ENCODE measurements at regions not wholly inside any gene's neighbourhood (a gene's known extent, or its start where the extent isn't known, plus 50 kb on each side); places are given as distances from the start of the nearest gene placed in this dataset.

DNA sequence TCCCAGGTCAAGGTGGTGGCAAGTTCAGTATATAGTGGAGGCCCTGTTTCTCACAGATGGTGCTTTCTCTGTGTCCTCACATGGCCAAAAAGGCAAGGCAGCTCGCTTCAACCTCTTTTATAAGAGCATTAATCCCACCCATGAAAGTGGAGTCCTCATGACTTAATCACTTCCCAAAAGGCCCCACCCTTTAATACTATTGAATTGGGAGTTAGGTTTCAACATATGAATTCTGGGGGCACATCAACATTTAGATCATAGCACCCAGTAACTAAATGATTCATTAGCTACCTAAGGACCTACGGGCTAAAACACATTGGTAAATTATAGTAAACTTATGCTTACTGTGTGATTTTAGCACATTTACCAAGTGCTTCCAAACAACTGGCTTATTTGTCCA lies 317.9 kb downstream of the LTN1 start:
- no peak for ATAC-seq
- no peaks in the 10 kb centered on the region for H3K27me3 Mint-ChIP-seq (ENCODE audit: insufficient read depth, low read depth, poor library complexity)

More for the DNA sequence above, 317.9 kb downstream of the LTN1 start:
- DNase-seq (ENCODE audit: low spot score), result no peak
- Histone ChIP-seq H3K27ac (ENCODE audit: low read depth) (no peak overlapping the region), H3K79me2 (replicated peaks; ENCODE audit: insufficient read depth) (no peaks in the 10 kb centered on the region), H2AFZ (no peak overlapping the region), H3F3A (replicated peaks; ENCODE audit: low read depth) (no peaks in the 10 kb centered on the region), H3K4me1 (ENCODE audit: insufficient read depth) (no peaks in the 10 kb centered on the region), H3K9me2 (ENCODE audit: insufficient read depth) (peaks cover 3% of the 10 kb centered on the region; the same call in 1 of the 2 replicates), H3K4me3 (no peak overlapping the region), H3K4me2 (no peak overlapping the region), H3K36me3 (ENCODE audit: insufficient read depth) (no peaks in the 10 kb centered on the region), H4K20me1 (replicated peaks; ENCODE audit: insufficient read depth) (no peaks in the 10 kb centered on the region), H3K27me3 (ENCODE audit: insufficient read depth) (no peaks in the 10 kb centered on the region)
- TF ChIP-seq STAT1 (IDR thresholded peaks at IDR 0.05; ENCODE audit: unreplicated experiment), result no peak
- TF ChIP-seq, protein P1, sequence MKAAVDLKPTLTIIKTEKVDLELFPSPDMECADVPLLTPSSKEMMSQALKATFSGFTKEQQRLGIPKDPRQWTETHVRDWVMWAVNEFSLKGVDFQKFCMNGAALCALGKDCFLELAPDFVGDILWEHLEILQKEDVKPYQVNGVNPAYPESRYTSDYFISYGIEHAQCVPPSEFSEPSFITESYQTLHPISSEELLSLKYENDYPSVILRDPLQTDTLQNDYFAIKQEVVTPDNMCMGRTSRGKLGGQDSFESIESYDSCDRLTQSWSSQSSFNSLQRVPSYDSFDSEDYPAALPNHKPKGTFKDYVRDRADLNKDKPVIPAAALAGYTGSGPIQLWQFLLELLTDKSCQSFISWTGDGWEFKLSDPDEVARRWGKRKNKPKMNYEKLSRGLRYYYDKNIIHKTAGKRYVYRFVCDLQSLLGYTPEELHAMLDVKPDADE (IDR thresholded peaks at IDR 0.05), result no peak
- TF ChIP-seq, protein P2, sequence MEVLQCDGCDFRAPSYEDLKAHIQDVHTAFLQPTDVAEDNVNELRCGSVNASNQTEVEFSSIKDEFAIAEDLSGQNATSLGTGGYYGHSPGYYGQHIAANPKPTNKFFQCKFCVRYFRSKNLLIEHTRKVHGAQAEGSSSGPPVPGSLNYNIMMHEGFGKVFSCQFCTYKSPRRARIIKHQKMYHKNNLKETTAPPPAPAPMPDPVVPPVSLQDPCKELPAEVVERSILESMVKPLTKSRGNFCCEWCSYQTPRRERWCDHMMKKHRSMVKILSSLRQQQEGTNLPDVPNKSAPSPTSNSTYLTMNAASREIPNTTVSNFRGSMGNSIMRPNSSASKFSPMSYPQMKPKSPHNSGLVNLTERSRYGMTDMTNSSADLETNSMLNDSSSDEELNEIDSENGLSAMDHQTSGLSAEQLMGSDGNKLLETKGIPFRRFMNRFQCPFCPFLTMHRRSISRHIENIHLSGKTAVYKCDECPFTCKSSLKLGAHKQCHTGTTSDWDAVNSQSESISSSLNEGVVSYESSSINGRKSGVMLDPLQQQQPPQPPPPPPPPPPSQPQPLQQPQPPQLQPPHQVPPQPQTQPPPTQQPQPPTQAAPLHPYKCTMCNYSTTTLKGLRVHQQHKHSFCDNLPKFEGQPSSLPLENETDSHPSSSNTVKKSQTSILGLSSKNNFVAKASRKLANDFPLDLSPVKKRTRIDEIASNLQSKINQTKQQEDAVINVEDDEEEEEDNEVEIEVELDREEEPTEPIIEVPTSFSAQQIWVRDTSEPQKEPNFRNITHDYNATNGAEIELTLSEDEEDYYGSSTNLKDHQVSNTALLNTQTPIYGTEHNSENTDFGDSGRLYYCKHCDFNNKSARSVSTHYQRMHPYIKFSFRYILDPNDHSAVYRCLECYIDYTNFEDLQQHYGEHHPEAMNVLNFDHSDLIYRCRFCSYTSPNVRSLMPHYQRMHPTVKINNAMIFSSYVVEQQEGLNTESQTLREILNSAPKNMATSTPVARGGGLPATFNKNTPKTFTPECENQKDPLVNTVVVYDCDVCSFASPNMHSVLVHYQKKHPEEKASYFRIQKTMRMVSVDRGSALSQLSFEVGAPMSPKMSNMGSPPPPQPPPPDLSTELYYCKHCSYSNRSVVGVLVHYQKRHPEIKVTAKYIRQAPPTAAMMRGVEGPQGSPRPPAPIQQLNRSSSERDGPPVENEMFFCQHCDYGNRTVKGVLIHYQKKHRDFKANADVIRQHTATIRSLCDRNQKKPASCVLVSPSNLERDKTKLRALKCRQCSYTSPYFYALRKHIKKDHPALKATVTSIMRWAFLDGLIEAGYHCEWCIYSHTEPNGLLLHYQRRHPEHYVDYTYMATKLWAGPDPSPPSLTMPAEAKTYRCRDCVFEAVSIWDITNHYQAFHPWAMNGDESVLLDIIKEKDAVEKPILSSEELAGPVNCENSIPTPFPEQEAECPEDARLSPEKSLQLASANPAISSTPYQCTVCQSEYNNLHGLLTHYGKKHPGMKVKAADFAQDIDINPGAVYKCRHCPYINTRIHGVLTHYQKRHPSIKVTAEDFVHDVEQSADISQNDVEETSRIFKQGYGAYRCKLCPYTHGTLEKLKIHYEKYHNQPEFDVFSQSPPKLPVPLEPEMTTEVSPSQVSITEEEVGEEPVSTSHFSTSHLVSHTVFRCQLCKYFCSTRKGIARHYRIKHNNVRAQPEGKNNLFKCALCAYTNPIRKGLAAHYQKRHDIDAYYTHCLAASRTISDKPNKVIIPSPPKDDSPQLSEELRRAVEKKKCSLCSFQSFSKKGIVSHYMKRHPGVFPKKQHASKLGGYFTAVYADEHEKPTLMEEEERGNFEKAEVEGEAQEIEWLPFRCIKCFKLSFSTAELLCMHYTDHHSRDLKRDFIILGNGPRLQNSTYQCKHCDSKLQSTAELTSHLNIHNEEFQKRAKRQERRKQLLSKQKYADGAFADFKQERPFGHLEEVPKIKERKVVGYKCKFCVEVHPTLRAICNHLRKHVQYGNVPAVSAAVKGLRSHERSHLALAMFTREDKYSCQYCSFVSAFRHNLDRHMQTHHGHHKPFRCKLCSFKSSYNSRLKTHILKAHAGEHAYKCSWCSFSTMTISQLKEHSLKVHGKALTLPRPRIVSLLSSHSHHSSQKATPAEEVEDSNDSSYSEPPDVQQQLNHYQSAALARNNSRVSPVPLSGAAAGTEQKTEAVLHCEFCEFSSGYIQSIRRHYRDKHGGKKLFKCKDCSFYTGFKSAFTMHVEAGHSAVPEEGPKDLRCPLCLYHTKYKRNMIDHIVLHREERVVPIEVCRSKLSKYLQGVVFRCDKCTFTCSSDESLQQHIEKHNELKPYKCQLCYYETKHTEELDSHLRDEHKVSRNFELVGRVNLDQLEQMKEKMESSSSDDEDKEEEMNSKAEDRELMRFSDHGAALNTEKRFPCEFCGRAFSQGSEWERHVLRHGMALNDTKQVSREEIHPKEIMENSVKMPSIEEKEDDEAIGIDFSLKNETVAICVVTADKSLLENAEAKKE (CRISPR knock-in tag; IDR thresholded peaks at IDR 0.05), result no peak
- TF ChIP-seq CREB1 (CRISPR knock-in tag; IDR thresholded peaks at IDR 0.05; ENCODE audit: low read depth), result no peak
- no peak for TF ChIP-seq EZH2phosphoT487 (IDR thresholded peaks at IDR 0.05; ENCODE audit: unreplicated experiment)
- no peak for TF ChIP-seq POLR2AphosphoS5 (IDR thresholded peaks at IDR 0.05; ENCODE audit: low read depth)
- TF ChIP-seq, protein P3, sequence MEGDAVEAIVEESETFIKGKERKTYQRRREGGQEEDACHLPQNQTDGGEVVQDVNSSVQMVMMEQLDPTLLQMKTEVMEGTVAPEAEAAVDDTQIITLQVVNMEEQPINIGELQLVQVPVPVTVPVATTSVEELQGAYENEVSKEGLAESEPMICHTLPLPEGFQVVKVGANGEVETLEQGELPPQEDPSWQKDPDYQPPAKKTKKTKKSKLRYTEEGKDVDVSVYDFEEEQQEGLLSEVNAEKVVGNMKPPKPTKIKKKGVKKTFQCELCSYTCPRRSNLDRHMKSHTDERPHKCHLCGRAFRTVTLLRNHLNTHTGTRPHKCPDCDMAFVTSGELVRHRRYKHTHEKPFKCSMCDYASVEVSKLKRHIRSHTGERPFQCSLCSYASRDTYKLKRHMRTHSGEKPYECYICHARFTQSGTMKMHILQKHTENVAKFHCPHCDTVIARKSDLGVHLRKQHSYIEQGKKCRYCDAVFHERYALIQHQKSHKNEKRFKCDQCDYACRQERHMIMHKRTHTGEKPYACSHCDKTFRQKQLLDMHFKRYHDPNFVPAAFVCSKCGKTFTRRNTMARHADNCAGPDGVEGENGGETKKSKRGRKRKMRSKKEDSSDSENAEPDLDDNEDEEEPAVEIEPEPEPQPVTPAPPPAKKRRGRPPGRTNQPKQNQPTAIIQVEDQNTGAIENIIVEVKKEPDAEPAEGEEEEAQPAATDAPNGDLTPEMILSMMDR (conservative IDR thresholded peaks at IDR 0.05; ENCODE audit: low read depth in 2 of 2), result no peak
- TF ChIP-seq EZH2 (IDR thresholded peaks at IDR 0.05; ENCODE audit: low read depth, unreplicated experiment), result no peak
- no peak for TF ChIP-seq NANOG (IDR thresholded peaks at IDR 0.05; ENCODE audit: borderline replicate concordance)
- Mint-ChIP-seq H3K4me3 (no peak overlapping the region), H3K36me3 (ENCODE audit: low read depth) (peaks cover 6% of the 10 kb centered on the region; the same call in 2 of the 3 replicates), H3K4me1 (no peaks in the 10 kb centered on the region), H3K27ac (no peak overlapping the region), H3K9me3 (peaks cover 12% of the 10 kb centered on the region)

Data from GM23338 (cell line).